PFSK-1 (cell line): ENCODE measurements at regions not wholly inside any gene's neighbourhood (a gene's known extent, or its start where the extent isn't known, plus 50 kb on each side); places are given as distances from the start of the nearest gene placed in this dataset.

Experiments used
- FOXP2 ChIP-seq: optimal IDR thresholded peaks from 2 replicates; pipeline ENCODE3; 2011; ENCODE audit warnings: borderline replicate concordance, control low read depth, inconsistent platforms; ENCODE audit not compliant: insufficient read depth; ENCODE audit errors: extremely low read length, extremely low read depth
- POLR2AphosphoS5 ChIP-seq: IDR thresholded peaks from 2 replicates; pipeline ENCODE4 v1.6.1; 2012; ENCODE audit warnings: low read depth, mild to moderate bottlenecking, control low read depth, low read length, moderate library complexity
- SIN3A ChIP-seq: IDR thresholded peaks from 2 replicates; pipeline ENCODE4 v1.6.1; 2012; ENCODE audit warnings: mild to moderate bottlenecking, low read length, moderate library complexity, borderline replicate concordance; ENCODE audit not compliant: insufficient read depth
- TAF1 ChIP-seq: IDR thresholded peaks from 2 replicates; pipeline ENCODE4 v1.6.1; 2012; ENCODE audit warnings: low read length, control low read depth, borderline replicate concordance; ENCODE audit not compliant: insufficient read depth
- TF ChIP-seq, protein P1 (sequence below), 2 experiments: IDR thresholded peaks; 2 replicates each; pipeline versions ENCODE4 v1.6.1 to v1.8.0; 2011 to 2012; ENCODE audit warnings: low read depth in 2 of 2, low read length in 2 of 2, control low read depth in 1 of 2, inconsistent platforms in 1 of 2, mild to moderate bottlenecking in 1 of 2, moderate library complexity in 1 of 2; ENCODE audit not compliant: insufficient read depth in 1 of 2

GRCh38 chr1:87600055-87600850, 271.6 kb downstream of the LMO4 start:
- TF ChIP-seq POLR2AphosphoS5: no peak
- TF ChIP-seq TAF1: no peak
- TF ChIP-seq, protein P1, sequence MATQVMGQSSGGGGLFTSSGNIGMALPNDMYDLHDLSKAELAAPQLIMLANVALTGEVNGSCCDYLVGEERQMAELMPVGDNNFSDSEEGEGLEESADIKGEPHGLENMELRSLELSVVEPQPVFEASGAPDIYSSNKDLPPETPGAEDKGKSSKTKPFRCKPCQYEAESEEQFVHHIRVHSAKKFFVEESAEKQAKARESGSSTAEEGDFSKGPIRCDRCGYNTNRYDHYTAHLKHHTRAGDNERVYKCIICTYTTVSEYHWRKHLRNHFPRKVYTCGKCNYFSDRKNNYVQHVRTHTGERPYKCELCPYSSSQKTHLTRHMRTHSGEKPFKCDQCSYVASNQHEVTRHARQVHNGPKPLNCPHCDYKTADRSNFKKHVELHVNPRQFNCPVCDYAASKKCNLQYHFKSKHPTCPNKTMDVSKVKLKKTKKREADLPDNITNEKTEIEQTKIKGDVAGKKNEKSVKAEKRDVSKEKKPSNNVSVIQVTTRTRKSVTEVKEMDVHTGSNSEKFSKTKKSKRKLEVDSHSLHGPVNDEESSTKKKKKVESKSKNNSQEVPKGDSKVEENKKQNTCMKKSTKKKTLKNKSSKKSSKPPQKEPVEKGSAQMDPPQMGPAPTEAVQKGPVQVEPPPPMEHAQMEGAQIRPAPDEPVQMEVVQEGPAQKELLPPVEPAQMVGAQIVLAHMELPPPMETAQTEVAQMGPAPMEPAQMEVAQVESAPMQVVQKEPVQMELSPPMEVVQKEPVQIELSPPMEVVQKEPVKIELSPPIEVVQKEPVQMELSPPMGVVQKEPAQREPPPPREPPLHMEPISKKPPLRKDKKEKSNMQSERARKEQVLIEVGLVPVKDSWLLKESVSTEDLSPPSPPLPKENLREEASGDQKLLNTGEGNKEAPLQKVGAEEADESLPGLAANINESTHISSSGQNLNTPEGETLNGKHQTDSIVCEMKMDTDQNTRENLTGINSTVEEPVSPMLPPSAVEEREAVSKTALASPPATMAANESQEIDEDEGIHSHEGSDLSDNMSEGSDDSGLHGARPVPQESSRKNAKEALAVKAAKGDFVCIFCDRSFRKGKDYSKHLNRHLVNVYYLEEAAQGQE (IDR thresholded peaks at IDR 0.05; ENCODE audit: insufficient read depth in 1 of 2, low read depth in 2 of 2, low read length in 2 of 2): no peak
- TF ChIP-seq SIN3A: no peak
- no peak for TF ChIP-seq FOXP2

GRCh38 chr1:87600854-87601253, 272.2 kb downstream of the LMO4 start:
- TF ChIP-seq SIN3A (no peak), FOXP2 (no peak), POLR2AphosphoS5 (no peak), TAF1 (no peak)
- TF ChIP-seq, protein P1 (IDR thresholded peaks at IDR 0.05; ENCODE audit: insufficient read depth in 1 of 2, low read depth in 2 of 2, low read length in 2 of 2): no peak

DNA sequence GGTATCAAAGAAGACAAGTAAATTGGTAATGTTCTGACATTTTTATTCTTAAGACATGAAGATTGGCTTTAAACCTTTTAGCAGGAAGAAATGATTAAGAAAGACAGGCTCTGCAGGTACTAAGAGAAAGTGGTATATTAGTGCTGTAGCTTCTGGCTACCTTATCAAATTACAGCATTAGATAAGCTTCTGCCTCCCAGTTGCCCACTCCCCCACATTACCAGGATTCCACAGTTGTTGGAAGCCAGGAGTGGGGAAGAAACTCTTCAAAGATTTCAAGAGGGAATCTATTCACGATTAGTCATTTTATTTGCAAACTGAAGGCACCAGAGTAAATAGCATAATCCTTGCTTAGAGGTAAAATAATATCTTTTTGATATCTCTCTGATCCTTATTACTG, 274.9 kb downstream of the LMO4 start:
- TF ChIP-seq SIN3A (no peak), POLR2AphosphoS5 (no peak), FOXP2 (no peak), TAF1 (no peak)
- TF ChIP-seq, protein P1 (IDR thresholded peaks at IDR 0.05; ENCODE audit: insufficient read depth in 1 of 2, low read depth in 2 of 2, low read length in 2 of 2): no peak

DNA sequence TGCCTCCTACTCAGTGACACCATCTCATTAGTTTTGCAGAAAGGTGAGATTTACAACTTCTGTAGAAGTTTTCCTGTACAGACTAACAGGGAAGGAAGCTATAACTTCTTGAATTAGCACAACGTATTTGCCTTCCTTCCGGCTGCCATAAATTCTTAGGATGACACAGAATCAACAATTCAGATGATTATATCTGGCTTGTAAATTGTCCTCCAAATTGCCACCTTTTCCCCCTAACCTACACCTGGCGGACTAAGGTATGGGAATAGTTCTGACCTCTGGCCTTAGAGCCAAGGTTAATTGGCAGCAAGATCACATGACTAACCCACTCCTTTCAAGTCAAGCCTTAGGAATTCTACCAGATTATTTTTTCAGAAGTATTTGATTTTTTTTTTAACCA, 284.3 kb downstream of the LMO4 start:
- TF ChIP-seq FOXP2 (no peak), TAF1 (no peak), POLR2AphosphoS5 (no peak), SIN3A (no peak)
- TF ChIP-seq, protein P1 (IDR thresholded peaks at IDR 0.05; ENCODE audit: insufficient read depth in 1 of 2, low read depth in 2 of 2, low read length in 2 of 2): no peak

DNA sequence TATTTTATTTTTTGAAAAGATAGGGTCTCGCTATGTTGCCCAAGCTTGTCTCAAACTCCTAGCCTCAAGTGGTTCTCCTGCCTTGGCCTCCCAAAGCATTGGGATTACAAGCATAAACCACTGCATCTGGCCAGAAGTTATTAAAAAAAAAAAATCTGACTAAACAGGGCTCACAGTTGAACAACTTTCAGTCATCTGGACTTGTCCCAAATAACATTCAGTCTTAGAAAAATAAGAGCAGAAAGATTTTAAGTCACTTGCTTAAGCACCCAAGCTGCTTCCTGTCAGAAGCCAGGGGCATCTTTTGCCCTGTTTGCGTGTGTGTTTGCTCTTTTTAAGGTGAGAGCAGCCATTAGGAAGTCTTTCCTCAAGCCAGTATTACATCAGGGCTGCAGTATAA, 286.8 kb downstream of the LMO4 start:
- no peak for TF ChIP-seq POLR2AphosphoS5
